HG03342 (cell line): ENCODE measurements at regions not wholly inside any gene's neighbourhood (a gene's known extent, or its start where the extent isn't known, plus 50 kb on each side); places are given as distances from the start of the nearest gene placed in this dataset.
"Not testable (repeated sequence)": the region's sequence is repeated elsewhere in the genome, so short reads cannot be mapped to it uniquely, and the experiment has no call there.

ENCODE experiments used
- ATAC-seq: cut with Tn5 transposase; IDR thresholded peaks from one replicate; pipeline ENCODE4 v1.9.1; 2021; ENCODE audit warnings: mild to moderate bottlenecking, moderate library complexity; ENCODE audit not compliant: unreplicated experiment

DNA sequence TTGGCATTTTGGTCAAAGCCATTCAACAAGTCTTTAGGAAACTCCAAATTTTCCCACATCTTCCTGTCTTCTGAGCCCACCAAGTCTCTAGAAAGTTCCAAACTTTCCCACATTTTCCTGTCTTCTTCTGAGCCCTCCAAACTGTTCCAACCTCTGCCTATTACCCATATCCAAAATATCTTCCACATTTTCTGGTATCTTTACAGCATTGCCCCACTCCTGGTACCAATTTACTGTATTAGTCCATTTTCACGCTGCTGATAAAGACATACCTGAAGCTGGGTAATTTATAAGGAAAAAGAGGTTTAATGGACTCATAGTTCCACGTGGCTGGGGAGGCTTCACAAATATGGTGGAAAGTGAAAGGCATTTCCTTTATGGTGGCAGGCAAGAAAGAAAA is 56.1 kb upstream of the GABRA3 start:
- ATAC-seq, result not testable (repeated sequence)

- ATAC-seq, result peak; percentile 80
Measured at GRCh38 chrX:152520653-152521052, 69.5 kb upstream of the GABRA3 start.

GRCh38 chrX:152528193-152528592 is 77.1 kb upstream of the GABRA3 start:
- ATAC-seq, result no peak

GRCh38 chrX:152530967-152531366 is 79.9 kb upstream of the GABRA3 start:
- no peak for ATAC-seq

DNA sequence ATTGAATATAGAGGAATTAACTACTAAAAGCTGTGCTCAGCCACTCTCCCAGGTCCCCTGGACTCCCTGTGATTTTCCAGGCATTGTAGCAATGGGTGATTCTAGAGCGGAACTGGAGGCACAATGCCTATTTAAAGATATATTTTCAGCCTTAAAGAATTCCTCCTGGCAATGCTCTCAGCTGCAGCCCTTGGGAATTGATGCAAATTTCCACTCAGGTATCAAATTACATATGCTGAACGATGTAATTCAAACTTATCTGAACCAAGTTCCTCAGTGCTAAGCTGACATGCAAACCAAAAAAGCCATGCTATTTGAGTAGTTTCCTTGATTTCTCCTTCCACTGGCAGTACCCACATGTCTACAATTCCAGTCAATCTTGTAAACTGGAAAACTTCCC is 86.3 kb upstream of the GABRA3 start:
- no peak for ATAC-seq

GRCh38 chrX:152573866-152574265 is 63.8 kb upstream of the GABRQ start:
- ATAC-seq, result no peak

DNA sequence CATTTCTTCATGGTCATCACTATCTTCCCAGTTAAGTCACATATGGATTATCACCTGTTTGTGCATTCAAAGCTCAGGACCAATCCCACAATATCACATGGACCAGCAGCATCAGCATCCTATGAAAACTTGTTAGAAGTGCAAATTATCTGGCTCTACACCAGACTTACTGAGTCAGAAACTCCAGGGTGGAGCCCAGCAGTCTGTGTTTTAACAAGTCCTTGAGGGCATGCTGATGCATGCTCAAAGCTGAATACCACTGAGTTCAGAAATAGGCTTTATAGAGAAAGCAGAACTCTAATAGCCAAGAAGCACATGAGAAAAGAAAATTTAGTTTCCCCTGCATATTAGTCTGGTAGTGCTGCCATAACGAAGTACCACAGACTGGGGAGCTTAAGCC is 62.4 kb upstream of the GABRQ start:
- ATAC-seq, result no peak

- not testable (repeated sequence) for ATAC-seq
Measured at GRCh38 chrX:152587523-152587922, 50.2 kb upstream of the GABRQ start.
